MV-4-11 (cell line): ENCODE measurements at regions not wholly inside any gene's neighbourhood (a gene's known extent, or its start where the extent isn't known, plus 50 kb on each side); places are given as distances from the start of the nearest gene placed in this dataset.
"Not testable (repeated sequence)": the region's sequence is repeated elsewhere in the genome, so short reads cannot be mapped to it uniquely, and the experiment has no call there.

Source experiments
- DNase-seq: peaks from one replicate; lab custom pipeline; 2025; lab: John Stamatoyannopoulos, UW

DNA sequence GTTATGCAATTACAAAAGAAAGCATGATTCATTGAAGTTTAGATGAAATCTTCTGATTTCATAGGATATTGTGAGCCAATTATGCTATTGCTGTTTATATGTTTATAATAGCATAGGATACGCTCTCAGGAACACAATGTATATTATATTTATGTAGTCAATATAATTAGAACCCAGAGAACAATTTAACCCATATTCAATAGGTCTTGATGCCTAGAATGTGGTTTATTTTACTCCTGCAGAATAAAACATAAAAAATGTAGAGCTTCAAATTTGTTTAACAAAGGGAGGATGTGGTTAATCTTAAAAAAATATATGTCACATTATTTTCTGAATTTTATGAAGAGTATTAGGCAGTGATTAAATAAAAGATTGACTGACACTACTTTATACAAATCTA lies 380.8 kb upstream of the SPRY2 start:
- no peak for DNase-seq

DNA sequence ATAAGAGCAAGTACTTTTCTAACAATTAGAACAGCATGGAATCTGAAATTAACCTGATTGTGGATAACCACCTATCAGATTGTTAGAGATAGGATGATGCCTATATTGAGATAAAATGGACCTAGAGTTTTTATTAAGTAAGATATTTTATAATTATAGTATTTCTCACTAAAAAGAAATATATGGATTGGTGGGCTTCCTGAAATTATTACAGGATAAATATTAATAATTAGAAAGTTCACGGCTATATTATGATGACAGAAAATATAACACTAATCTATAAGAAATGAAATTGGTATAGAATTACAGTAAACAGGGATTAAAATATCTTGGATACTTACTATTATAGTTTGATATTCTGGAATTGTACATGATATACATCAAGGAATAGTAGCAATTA lies 378.0 kb upstream of the SPRY2 start:
- no peak for DNase-seq

DNA sequence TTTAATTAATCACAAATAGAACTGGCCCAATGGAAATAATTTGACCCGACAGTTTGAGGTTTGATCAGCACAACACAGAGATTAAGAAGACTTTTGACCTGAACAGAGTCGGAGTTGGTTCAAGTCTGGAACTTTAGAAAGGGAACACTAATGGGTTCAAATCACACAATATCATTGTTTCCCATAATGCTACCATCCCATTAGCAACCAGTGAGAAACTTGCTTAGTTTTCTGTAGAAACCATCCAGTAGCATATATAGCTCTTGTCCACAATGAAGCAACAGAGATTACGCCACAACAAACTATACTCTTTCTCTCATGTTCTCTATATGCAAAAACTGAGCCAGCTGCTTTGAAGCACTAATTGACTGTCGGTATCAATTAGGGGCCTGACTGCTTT lies 376.9 kb upstream of the SPRY2 start:
- peak; percentile 27 for DNase-seq

DNA sequence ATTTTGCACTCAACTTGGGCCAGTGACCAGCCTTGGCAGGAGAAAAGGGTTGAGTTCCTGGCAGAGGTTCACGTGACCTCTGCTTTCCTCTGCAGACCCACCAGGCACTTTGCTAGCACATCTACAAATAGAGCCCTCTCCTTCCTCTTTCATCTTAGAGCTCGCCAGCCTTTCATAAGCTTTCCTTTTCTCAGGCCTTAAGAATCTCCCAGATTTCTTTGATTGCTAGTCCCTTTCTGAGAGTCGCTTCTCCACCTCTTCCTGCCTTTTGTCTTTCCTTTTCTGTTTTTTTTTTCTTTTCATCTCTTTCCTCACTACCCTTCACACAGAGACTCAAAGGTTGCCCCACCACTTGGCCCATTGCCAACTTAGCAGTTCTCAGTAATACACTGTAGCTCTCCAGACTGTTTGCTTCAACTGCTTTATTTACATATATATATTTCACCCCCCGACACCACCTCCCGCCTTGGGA lies 375.7 kb upstream of the SPRY2 start:
- peak; percentile 83 for DNase-seq

DNA sequence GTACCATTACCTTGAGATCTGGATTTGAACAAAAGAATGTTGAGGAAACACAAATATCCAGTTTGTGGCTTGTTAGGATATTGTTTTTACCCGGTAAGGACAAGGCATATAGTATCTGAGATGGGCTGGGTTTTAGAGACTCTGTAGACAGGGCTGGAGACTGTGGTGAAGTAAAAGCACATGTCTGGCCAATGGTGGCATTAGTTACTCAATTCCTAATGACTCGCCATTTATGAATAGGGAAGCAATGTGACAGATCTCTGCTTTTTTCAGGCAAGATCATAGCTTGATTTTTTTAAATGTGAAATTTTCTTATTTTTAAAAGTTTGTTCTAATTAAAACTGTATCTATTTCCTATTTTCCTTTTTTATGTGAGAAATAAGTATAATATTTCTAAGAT lies 371.1 kb upstream of the SPRY2 start:
- peak; percentile 37 for DNase-seq

DNA sequence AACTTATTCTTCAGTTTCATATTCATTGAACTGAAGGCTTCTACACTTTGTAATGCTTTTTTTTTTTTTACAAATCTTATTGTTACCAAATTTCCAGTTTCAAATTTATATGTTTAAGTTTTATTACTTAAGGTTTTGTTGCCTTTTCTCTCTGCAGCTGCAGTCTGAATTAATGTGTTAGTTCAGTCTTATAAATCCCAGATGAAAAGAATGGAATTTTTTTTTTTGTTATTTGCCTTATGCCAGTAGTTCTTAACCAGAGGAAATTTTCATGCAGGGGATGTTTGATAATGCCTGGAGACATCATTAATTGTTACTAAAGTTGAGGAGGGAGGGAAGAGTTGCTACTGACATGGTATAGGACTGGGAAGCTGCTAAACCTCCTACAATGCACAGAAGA lies 367.9 kb upstream of the SPRY2 start:
- no peak for DNase-seq

DNA sequence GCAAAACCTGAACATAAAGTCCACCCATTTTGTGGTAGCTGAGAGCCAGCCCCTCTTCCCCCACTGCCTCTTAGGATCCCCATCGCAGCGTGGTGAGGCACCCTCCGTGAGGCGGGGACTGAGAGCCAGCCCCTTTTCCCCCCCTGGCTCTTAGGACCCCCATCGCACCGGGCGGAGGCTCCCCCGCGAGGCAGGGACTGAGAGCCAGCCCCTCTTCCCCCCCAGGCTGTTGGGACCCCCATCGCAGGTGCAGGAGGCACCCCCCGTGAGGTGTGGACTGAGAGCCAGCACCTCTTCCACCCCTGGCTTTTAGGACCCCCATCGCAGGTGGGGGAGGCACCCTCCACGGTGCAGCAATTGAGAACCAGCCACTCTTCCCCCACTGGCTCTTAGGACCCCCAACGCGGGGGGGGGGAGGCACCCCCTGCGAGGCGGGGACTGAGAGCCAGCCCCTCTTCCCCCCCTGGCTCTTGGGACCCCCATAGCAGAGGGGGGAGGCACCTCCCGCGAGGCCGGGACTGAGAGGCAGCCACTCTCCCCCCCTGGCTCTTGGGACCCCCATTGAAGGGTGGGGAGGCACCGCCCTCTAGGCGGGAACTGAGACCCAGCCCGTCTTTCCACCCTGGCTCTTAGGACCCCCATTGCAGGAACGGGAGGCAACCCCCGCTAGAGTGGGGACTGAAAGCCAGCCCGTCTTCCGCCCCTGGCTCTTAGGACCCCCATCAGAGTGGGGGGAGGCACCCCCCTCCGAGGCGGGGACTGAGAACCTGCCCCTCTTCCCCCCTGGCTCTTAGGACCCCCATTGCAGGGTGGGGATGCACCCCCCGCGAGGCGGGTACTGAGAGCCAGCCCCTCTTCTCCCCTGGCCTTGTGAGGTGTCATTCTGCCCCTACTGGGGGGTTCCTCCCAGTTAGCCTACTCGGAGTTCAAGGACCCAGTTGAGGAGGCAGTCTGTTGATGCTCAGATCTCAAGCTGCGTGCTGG lies 366.4 kb upstream of the SPRY2 start:
- no peak for DNase-seq

DNA sequence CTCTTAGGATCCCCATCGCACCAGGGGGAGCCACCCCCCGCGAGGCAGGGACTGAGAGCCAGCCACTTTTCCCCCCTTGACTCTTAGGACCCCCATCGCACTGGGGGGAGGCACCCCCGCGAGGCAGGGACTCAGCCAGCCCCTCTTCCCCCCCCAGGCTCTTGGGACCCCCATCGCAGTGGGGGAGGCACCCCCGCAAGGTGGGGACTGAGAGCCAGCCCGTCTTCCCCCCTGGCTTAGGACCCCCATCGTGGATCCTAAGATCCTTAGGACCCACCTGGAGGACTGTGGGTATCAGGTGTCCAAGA lies 365.2 kb upstream of the SPRY2 start:
- DNase-seq = no peak

DNA sequence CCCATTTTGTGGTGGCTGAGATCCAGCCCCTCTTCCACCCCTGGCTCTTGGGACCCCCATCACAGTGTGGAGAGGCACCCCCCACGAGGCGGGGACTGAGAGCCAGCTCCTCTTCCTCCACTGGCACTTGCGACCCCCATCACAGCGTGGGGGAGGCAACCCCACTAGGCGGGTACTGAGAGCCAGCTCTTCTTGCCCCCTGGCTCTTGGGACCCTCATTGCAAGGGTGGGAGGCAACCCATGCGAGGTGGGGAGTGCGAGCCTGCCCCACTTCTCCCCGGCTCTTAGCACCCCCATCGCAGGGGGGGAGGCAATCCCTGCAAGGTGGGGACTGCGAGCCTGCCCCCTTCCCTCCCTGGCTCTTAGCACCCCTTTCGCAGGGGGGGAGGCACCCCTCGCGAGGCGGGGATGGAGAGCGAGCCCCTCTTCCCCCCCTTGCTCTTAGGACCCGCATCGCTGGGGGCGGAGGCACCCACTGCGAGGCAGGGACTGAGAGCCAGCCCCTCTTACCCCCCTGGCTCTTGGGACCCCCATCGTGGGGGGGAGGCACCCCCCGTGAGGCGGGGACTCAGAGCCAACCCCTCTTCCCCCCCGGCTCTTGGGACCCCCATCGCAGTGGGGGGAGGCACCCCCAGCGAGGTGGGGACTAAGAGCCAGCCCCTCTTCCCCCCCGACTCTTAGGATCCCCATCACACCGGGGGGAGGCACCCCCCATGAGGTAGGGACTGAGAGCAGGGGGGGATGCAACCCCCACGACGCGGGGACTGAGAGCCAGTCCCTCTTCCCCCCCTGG lies 364.6 kb upstream of the SPRY2 start:
- DNase-seq = no peak

DNA sequence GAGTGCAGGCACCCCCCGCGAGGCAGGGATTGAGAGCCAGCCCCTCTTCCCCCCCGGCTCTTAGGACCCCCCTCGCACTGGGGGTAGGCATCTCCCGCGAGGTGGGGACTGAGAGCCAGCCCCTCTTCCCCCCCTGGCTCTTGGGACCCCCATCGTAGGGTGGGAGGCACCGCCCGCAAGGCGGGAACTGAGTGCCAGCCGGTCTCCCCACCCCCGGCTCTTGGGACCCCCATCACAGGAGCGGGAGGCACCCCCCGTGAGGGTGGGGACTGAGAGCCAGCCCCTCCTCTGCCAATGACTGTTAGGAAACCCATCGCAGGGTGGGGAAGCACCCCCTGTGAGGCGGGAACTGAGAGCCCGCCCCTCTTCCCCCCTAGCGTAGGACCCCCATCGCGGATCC lies 363.4 kb upstream of the SPRY2 start:
- DNase-seq = no peak

DNA sequence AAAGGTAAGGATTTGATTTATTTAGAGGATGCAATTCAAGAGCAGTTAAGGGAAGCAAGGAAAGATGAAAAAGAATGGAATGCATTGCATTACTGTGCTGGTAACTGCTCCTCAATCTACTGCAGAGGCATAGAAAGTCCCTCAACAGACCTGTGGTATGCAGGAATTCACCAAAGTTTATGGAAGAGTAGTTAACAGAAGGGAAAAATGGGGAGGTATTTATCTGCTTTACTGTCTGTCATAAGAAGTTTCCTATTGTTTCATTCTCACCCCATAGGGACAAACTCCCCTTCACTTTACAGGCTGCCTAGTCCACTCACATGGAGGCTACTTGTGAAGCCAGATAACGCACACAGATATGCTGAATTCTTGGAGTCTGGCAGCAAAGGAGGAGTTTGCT lies 354.9 kb upstream of the SPRY2 start:
- no peak for DNase-seq

DNA sequence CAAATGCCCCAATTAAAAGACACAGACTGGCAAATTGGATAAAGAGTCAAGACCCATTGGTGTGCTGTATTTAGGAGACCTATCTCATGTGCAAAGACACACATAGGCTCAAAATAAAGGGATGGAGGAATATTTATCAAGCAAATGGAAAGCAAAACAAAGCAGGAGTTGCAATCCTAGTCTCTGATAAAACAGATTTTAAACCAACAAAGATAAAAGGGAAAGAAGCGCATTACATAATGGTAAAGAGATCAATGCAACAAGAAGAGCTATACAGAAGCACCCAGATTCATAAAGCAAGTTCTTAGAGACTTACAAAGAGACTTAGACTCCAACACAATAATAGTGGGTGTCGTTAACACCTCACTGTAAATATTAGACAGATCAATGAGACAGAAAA lies 350.9 kb upstream of the SPRY2 start:
- not testable (repeated sequence) for DNase-seq

DNA sequence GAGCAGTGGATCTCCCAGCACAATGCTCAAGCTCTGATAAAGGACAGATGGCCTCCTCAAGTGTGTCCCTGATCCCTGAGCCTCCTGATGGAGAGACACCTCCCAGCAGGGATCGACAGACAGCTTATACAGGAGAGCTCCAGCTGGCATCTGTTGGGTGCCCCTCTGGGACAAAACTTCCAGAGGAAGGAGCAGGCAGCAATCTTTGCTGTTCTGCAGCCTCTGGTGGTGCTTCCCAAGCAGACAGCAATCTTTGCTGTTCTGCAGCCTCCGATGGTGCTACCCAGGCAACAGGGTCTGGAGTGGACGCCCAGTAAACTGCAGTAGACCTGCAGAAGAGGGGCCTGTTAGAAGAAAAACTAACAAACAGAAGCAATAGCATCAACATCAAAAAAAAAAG lies 349.3 kb upstream of the SPRY2 start:
- no peak for DNase-seq

DNA sequence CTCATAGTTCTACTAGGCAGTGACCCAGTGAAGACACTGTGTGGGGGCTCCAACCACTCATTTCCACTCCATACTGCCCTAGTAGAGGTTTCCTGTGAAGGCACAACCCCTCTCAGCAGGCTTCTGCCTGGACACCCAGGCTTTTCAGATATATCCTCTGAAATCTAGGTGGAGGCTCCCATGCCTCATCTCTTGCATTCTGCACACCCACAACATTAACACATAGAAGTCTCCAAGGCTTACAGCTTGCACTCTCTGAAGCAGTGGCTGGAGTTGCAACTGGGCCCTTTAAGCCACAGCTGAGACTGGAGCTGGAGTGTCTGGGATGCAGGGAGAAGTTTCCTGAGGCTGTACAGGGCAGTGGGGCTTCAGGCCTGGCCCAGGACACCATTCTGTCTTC lies 347.7 kb upstream of the SPRY2 start:
- DNase-seq = no peak

DNA sequence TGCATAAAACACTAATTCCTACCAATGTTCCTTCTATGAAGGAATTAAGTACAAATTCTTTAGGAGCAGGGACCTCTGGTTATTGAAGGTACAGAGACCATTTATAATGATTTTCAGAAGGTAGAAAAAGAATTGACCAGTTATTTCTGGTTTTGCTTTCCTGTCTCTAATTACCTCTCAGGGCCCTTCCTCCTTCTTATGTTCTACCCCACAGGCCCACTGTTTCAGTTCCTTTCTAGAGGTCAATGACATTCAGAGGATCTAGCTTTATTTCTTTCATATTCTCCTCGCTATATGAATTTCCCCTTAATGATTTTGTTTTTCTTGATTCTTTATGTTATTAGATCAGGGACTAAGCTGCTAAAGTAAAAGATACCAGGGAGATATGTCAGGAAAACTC lies 345.0 kb upstream of the SPRY2 start:
- DNase-seq = peak; percentile 41

DNA sequence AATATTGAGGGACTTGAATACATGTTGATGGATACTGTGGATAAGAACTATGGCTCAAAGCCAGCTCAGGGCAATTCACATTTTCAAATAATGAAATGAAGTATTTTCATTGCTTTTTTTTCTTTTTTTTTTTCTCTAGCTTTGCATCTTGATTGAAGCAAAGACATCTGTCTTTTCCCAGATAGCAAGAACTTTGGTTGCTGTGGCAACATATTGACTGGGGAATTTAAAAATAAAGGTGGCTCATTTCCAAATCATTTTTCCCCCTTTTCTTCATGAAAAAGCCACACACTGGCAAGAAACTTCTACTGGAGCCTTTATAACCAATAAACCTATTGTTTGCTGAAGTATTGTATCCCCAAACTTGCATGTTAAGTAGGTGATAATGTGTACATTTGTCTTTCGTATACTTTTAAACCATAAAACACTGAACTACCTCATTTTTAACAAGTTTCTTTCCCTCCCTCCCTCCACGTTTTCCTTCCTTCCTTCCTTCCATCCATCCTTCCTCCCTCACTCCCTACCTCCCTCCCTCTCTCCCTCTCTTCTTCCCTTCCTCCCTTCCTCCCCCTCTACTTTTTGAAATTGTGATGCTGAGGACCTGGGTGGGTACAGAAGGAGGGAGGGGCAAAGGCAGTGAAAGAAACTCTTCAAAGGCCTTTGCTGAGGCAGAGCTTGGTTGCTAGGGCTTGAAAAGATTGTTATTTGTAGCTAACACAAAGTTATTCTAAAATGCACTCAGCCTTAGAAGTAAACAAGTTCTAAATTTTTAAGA lies 343.5 kb upstream of the SPRY2 start:
- DNase-seq = no peak

DNA sequence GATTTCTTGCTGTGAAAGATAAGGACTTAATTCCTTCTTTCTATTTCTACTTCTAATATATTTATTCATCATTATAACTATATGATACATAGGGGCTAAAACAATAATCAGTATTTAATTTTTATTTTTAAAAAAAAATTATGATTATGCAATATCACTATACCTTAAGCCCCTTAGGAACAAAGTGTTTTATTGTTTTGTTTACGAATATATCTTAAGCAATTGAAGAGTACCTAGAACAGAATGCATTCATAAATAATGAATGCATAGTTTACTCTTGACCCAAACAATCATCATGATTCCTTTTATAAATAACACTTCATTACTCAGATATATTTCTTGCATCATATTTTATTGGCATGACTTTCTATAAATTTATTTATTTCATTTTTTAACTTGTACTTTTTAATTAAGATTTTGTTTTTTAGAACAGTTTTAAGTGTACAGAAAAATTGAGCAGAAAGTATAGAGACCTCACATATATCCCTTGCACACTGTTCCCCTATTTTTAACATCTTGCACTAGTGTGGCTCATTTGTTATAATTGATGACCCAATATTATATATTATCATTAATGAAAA lies 339.9 kb upstream of the SPRY2 start:
- no peak for DNase-seq

DNA sequence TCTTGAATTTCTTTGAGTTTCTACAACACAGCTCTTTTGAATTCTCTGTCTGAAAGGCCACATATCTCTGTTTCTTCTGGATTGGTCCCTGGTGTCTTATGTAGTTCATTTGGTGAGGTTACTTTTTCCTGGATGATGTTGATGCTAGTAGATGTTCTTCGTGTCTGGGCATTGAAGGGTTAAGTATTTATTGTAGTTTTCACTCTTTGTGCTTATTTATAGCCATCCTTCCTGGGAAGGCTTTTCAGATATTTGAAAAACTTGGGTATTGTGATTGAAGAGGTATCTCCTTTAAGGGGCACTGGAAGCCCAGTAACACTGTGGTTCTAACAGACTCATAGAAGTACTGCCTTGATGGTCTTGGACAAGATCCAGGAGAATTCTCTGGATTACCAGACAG lies 338.5 kb upstream of the SPRY2 start:
- no peak for DNase-seq

DNA sequence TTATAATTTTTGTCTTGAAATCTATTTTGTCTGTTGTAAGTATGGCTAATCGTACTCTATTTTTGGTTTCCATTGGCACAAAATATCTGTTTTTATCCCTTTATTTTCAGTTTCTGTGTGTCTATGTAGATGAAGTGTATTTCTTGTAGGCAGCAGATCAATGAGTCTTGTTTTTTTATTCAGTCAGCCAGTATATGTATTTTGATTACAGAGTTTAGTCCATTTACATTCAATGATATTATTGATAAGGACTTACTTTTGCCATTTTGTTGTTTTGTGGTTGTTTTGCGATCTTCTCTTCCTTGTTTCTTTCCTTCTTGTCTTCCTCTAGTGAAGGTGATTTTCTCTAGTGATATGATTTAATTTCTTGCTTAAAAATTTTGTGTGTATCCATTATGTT lies 336.3 kb upstream of the SPRY2 start:
- DNase-seq = no peak

DNA sequence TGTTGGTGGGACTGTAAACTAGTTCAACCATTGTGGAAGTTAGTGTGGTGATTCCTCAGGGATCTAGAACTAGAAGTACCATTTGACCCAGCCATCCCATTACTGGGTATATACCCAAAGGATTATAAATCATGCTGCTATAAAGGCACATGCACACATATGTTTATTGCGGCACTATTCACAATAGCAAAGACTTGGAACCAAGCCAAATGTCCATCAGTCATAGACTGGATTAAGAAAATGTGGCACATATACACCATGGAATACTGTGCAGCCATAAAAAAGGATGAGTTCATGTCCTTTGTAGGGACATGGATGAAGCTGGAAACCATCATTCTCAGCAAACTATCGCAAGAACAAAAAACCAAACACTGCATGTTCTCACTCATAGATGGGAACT lies 334.5 kb upstream of the SPRY2 start:
- DNase-seq = not testable (repeated sequence)

DNA sequence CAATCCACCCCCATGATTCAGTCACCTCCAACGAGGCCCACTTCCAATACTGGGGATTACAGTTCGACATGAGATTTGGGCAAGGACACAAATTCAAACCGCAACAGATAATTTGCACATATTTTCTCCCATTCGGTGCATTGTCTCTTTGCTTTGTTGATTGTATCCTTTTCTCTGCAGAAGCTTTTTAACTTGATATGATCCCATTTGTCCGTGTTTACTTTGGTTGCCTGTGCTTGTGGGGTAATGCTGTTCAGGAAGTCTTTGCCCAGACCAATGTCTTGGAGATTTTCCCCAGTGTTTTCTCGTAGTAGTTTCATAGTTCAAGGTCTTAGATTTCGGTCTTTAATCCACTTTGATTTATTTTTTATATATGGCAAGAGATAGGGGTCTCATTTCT lies 330.8 kb upstream of the SPRY2 start:
- DNase-seq = no peak

DNA sequence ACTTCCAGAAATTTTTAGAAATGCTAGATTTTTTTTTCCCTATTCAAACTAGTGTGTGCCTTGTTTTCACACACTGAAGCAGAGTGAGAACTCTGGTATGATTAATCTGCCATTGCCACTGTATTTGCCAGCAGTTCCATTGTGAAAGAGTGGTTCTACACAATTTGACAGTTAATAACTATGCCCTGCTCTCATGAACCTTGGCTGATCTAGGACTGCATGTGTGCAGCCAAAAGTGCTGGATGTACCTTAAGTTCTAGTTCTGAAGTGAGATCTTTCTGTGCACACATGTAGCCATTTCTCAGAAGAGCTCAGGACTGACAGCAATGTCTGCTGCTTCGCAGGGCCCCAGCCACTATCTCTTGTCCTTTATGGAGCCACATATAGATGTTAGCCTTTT lies 328.2 kb upstream of the SPRY2 start:
- DNase-seq = no peak
